Posterior vena cava (tissue), 2 donors: ENCODE measurements at regions not wholly inside any gene's neighbourhood (a gene's known extent, or its start where the extent isn't known, plus 50 kb on each side); places are given as distances from the start of the nearest gene placed in this dataset.
"Not testable (repeated sequence)": the region's sequence is repeated elsewhere in the genome, so short reads cannot be mapped to it uniquely, and the experiment has no call there.

Experiments used
- DNase-seq: peaks from one replicate; pipeline ENCODE4 v3.0.0-alpha.2; 2020; ENCODE audit warnings: low spot score
- intact Hi-C, 2 donors: fragments of 100-400 bp; cut with DNase I; formaldehyde crosslinking; loops; one replicate each; pipeline versions ENCODE4 v1.14.1 to v1.14.2; 2022 to 2023
- donor health status: DM: yes; HTN: yes; CAD: no.
- donor health status: DM: yes; HTN: yes; CAD: no.

DNA sequence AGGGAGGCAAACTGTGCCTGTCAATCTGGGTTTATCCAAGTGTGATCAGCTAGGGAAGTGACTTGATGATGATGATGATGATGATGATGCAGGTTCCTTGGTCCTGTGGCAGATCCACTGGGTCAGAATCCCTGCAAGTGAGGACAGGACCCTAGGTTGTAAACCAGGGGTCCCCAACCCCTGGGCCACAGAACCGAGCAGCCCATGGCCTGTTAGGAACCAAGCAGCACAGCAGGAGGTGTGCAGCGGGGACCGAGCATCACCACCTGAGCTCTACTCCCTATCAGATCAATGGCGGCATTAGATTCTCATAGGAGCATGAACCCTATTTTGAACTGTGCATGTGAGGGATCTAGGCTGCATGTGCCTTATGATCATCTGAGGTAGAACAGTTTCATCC lies 144.7 kb upstream of the PDE1C start:
- intact Hi-C loops = loop anchor here in 1 of 2 donors (10.0 kb wide), 1 partner anchor 260 kb away; no protein-coding TSS in a partner anchor
- no peak for DNase-seq

DNA sequence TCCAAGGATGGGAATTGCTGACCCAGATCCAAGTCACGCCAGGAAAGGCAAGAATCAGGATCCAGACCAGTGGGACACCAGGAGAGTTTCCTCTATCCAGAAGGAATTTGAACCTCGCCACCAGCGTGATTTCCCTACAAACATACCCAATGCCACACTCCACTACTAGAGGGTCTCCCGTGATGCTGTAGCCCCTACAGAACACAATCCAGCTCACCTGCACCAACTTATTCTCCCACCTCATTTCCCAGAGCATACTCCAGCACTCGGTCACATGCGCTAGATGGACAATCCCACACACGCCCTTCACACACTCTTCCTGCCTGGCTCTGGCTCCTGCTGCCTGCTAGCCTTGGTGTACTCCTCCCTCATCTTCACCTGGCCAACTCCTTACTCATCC lies 142.1 kb upstream of the PDE1C start:
- DNase-seq = no peak
- intact Hi-C loops = loop anchor here in 1 of 2 donors (10.0 kb wide), 1 partner anchor 262 kb away; no protein-coding TSS in a partner anchor

DNA sequence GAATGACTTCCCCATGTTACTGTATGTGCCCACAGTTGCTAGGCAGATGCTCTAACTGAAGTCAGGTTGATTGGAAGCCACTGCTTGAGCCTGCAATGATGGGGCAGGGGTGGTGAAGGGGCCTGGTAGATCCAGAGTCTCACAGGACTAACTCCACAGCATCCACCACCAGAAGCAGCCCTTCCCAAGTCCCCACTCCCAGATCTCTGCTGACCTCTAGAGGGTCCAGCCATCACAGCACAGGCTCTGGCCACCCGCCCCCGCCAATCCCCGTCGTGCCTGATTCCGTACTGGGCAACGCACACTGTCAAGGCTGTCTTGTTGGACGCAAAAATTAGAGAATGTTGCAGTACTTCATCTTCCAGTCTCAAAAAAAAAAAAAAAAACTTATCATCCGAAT lies 136.8 kb upstream of the PDE1C start:
- no peak for DNase-seq
- intact Hi-C loops = loop anchor here (5.0 to 10.0 kb wide), 3 partner anchors 462 to 762 kb away; no protein-coding TSS in a partner anchor

DNA sequence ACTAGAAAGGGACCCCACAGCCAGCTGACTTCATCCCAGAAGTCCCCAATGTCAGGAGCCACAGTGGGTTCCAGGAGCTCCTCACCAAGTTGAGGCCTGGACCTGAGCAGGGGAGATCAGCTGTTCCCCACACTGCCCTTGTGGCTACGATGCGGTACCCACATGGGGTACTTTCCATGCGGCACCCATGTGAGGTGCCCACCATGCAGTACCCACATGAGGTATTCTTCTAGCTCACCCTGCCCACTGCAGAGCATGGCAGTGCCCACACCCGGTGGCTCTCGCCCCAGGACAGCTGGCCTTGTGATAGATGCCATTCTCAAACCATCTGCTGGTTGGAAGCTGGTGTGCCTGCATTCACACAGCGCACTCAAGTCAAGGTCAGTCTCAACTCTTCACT lies 136.3 kb upstream of the PDE1C start:
- intact Hi-C loops = loop anchor here (5.0 to 10.0 kb wide), 3 partner anchors 462 to 762 kb away; no protein-coding TSS in a partner anchor

DNA sequence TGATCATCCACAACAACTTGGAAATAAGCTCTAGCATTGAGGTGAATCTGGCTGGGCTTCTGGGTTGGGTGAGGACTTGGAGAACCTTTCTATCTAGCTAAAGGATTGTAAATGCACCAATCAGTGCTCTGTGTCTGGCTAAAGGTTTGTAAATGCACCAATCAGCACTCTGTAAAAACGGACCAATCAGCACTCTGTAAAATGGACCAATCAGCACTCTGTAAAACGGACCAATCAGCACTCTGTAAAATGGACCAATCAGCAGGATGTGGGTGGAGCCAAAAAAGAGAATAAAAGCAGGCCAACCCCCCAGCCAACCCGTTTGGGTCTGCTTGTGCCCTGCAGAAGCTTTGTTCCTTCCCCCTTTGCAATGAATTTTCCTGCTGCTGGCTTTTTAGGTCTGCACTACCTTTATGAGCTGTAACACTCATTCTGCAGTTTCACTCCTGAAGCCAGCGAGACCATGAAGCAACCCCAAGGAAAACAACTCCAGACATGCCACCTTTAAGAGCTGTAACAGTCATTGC lies 135.2 kb upstream of the PDE1C start:
- intact Hi-C loops = loop anchor here (5.0 to 10.0 kb wide), 3 partner anchors 461 to 761 kb away; no protein-coding TSS in a partner anchor
- DNase-seq = not testable (repeated sequence)

More for the DNA sequence above, 136.3 kb upstream of the PDE1C start:
- no peak for DNase-seq

DNA sequence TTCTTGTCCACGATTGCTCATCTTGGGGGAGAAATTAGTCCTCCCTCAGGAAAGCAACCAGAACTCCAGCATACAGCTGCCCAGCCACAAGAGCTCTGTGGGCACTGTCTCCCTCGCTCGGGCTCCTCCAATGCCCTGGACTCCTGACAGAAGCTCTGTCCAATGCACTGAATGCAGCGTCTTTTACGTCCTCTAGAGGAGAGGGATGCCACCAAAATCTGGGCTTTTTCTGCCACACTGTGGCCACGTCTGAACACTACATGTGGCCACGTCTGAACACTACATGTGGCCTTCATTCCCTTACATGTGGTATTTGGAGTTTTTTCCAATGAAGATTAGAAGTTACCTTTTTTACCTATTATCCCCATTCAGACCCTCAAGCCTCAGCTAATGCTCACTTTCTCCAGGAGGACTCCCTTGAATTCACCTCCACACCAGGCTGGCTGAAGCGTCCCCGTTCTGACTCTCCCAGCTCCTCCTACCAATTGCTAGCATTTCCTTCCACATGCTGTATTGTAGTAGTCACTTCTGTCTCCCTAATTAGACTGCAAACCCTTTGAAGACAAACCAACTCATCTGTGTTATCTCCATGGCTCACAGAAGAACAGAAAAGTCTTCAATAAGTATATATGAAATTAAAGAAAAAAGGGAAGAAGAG lies 134.3 kb upstream of the PDE1C start:
- DNase-seq = peak; percentile 86
- intact Hi-C loops = loop anchor here (5.0 to 10.0 kb wide), 3 partner anchors 460 to 760 kb away; no protein-coding TSS in a partner anchor

DNA sequence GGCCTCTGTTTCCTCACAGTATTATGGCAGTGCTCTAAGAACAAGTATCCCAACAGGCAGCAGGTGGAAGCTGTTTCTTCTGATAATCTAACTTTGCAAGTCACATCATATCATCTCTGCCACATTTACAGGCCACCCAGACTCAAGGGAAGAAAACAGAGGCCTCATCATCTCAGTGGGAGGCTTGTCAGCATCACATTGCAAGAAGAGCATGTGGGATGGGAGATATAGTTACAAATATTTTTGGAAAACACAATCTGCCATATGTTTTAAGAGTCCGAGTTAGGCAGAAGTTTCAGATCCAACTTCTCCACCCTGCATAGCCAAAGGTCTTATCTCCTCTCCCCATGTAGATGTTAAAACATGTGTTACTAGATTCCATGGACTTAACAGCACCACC lies 130.4 kb upstream of the PDE1C start:
- no peak for DNase-seq
- intact Hi-C loops = loop anchor here (10.0 kb wide), 2 partner anchors 456 to 756 kb away; no protein-coding TSS in a partner anchor

DNA sequence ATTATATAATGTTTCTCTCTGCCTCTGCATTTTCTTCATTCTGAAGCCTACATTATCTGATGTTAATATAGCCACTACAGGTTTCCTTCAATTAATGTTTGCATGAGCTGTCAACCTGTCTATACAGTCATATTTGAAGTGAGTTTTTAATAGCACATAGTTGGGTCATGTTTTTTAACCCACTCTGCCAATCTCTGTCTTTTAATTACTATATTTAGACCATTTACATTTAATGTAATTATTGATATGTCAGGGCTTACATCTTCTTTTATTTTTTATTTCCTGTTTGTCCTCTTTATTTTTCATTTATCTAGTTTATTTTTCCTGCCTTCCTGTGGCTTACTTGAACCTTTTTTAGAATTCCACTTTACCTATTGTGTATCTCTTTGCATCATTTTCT lies 124.3 kb upstream of the PDE1C start:
- intact Hi-C loops = loop anchor here in 1 of 2 donors (5.0 kb wide), 1 partner anchor 257 kb away; no protein-coding TSS in a partner anchor
- DNase-seq = no peak

DNA sequence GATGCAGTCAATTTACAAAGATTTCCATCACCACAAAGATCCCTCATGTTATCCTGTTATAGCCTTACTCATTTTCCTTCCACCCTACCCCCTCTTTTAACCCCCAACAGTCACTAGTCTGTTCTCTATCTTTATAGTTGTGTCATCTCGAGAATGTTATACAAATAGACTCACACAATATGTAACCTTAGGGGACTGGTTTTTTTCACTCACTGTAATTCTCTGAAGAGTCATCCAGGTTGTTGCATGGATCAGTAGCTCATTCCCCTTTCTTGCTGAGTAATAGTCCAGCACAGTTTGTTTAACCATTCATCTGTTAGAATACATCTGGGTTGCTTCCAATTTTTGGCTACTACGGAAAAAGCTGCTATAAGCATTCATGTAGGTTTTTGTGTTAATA lies 121.1 kb upstream of the PDE1C start:
- intact Hi-C loops = loop anchor here in 1 of 2 donors (5.0 kb wide), 1 partner anchor 254 kb away; no protein-coding TSS in a partner anchor
- DNase-seq = no peak

DNA sequence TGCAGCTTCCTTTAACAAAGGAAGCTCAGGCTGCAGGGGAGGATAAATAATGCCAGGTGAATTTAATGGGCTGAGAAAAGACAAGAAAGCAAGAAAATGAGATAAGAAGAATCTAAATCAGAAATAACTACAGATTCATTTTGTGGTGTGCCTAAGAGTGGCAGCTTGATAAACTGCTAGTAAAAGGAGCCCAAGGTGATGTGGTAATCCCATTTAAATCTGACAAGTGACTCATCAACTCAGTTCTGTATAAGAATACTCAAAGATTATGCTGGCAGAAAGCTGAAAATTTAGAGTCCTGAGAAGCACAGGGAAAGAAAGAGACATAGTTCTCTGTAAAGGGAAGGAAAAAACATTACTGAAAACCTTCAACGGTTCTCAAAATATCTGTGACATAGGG lies 109.4 kb upstream of the PDE1C start:
- intact Hi-C loops = no loop called here
- DNase-seq = no peak

DNA sequence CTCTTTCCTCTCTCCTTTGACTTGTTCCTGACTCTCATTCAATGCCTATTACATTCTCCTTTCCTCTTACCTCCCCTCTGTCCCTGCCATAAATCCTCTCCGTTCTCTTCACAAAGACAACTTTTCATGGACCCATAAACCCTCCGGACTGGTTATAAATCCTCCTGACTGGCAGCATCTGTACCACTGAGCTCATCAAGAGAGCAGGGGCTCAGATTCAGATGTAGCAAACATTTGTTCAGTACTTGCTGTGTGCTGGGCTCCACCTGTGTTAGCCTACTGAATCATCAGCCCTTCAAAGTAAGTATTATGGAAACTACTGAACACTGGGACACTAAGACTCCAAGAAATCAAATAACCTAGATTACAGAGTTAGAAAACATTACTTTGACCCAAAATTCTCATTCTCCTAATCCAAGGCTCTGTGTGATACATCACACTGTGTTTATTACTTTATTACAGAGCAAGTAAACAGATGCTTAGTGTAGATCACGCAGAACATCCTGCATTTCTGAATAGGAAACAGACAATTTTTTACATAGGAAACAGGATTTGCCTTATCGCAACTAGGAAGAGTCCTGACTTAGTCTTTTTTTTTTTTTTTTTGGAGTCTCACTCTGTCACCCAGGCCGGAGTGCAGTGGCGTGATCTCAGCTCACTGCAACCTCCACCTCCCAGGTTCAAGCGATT lies 108.6 kb upstream of the PDE1C start:
- DNase-seq = no peak
- intact Hi-C loops = no loop called here

DNA sequence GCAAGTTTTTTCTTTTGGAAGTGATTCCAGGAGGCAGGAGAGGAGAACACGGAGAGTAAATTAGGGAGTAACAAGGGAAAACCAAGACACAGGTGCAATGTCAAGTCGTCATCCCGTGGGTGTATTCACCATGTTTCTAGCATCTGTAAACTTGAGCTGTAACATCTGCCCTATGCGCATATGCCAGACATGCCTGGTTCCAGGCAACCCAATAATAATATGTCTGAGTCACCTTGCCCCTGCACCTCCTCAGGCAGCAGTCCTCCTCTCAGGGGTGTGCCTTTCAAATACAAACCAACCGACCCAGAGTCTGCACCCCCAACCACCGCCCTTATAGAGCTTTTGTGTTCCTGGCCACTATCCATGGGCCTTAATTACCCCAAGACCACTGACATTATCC lies 107.0 kb upstream of the PDE1C start:
- DNase-seq = no peak
- intact Hi-C loops = no loop called here

DNA sequence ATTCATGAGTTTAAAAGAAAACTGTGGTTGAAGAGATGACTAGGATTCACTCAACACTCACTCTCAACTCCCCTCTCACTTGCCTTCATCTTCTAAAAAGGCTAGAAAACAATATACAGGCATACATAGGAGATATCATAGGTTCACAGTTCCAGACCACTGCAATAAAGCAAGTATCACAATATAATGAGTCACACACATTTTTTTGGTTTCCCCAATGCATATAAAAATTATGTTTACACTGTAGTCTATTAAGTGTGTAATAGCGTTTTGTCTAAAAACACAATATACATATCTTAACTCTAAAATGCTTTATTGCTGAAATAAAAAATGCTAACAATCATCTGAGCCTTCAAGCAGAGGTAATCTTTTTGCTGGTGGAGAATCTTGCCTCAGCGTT lies 104.9 kb upstream of the PDE1C start:
- DNase-seq = no peak
- intact Hi-C loops = no loop called here

DNA sequence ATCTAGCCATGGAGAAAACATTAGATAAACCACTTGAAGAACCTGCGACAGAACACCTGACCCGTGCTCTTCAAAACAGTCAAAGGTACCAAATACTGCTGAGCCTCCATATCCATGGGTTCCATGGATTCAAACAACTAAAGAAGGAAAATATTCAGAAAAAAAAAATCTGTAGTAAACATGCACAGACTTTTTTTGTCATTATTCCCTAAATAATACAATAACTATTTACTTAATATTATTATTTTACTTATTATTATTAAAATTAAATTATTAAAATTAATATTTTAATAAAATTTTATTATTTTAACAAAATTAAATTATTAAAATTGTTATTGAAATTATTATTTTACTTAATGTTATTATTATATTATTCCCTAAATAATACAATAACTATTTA lies 101.0 kb upstream of the PDE1C start:
- intact Hi-C loops = no loop called here
- no peak for DNase-seq

DNA sequence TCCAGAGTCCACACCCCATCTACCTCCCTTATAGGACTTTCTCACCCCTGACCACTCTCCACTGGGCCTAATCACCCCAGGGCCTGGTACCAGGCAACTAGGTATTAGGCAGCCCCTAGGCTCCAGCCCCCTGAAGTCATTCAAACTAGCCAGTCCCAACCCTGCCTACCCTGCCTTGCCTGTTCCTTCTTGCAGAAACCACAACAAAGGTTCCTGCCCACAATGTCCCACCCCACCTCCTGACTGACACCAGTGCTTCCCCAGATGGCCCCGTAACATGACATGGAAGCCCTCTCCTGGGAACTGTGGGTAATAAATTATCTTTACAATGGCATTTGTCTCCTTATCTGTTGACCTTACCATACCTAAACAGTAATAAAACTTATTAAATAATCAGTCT lies 100.6 kb upstream of the PDE1C start:
- intact Hi-C loops = no loop called here
- DNase-seq = no peak

DNA sequence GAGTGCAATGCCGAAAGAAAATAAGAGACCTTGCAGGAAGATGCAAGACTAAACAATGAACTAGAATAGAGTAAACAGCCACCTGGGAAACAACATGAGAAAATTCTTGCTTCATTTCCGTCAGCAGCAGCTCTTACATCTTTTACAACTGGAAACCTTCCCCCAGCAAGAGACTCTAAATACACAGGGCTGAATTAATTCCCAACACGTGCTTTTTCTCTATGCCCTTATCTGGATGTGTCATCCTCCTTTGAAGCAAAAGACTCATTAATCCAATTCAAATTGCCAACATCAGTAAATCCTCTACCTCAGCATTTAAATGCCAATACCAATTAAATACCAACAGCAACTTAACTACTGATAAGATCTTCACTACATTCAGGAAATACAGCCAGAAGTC lies 99.0 kb upstream of the PDE1C start:
- intact Hi-C loops = no loop called here
- DNase-seq = no peak

DNA sequence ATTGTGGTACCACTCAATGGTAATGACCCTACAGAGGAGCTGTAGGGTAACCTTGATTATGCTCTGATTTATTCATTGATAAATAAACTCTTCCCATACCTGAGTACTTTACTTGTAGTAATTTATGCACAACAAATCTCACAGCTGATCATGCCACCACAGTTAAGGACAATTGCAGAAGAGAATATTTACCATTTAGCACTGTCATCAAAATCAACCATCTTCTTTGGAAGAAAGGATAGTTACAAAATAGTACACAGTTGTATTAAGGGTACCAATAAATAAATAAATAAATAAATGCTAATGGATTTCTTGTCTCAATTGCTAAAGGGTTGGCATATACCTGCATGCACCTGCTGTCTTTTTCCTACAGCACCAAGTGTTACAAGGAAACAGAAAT lies 97.6 kb upstream of the PDE1C start:
- intact Hi-C loops = no loop called here
- no peak for DNase-seq

DNA sequence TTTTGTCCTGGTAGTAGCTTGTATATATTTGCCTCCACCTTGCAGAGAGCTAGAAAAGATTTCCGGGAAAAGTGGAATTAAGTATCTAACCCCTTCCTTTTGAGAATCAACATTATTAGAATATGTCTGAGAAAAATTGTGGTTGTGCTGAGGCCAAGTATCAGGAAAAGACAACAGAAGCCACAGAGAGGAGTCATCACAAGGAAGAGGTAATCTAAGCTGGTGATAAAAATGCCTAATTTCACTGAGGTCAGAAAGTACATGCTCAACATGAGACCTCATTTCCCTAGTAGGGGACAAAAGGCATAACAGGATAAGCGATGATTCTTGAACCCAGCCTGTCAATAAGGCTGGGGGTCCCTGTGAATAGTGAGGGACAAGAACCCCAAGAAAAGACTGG lies 97.0 kb upstream of the PDE1C start:
- no peak for DNase-seq
- intact Hi-C loops = no loop called here

DNA sequence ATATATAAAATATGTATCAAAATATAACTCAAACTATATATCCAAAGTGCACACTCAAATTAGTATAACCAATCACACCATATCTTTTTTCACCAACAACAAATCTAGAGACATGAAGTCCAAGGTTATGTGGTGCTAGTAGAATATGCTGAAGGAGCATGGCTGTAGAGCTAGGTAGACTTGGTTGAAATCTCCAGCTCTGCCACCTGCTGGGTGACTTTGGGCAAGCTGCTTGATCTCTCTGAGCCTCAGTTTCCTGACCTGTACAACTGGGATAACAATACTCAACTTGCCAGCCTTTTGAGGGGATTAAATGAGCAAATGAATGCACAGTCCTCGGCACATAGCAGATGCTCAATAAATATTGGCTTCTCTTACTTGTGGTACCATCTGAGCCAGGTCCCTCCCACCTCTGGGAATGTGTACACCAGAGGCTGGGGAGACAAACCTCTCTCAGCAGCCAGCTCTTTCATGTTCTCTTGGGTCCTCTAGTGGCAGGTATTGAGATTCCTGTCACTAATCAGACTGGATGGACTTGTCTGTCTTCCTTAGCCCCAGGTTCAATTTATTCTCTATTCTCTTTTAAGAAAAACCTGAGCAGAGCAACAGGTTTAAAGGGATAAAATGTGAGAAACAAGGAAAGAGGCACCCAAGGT lies 94.3 kb upstream of the PDE1C start:
- intact Hi-C loops = loop anchor here in 1 of 2 donors (5.0 kb wide), 2 partner anchors 72 to 282 kb away; no protein-coding TSS in a partner anchor

DNA sequence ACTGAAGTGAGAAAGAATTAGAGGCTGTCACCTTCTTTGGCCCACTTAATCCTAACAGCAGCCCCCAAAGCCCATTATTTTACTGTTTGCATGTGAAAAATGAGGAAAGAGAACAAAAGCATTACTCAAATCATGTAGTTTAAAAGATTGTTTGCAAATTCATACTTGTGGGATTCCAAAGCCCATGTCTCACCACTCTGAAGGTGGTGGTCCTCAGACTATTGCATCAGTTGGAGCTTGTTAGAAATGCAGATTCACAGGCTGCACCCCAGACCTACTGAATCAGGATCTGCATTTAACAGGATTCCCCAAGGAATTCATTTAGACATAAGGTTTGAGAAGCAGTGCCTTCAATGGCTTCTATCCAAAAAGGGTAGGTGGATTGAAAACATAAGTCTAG lies 93.7 kb upstream of the PDE1C start:
- DNase-seq = no peak
- intact Hi-C loops = loop anchor here in 1 of 2 donors (5.0 kb wide), 2 partner anchors 72 to 282 kb away; no protein-coding TSS in a partner anchor

More for the DNA sequence above, 94.3 kb upstream of the PDE1C start:
- DNase-seq = no peak
